HCEC 1CT (cell line): ENCODE measurements at regions not wholly inside any gene's neighbourhood (a gene's known extent, or its start where the extent isn't known, plus 50 kb on each side); places are given as distances from the start of the nearest gene placed in this dataset.
"Not testable (repeated sequence)": the region's sequence is repeated elsewhere in the genome, so short reads cannot be mapped to it uniquely, and the experiment has no call there.

ENCODE experiments used
- DNase-seq: peaks from one replicate; pipeline ENCODE4 v3.0.0-alpha.2; 2017

GRCh38 chr7:6882321-6882721 lies 56.2 kb upstream of the CCZ1B start:
- peak; percentile 28 for DNase-seq

DNA sequence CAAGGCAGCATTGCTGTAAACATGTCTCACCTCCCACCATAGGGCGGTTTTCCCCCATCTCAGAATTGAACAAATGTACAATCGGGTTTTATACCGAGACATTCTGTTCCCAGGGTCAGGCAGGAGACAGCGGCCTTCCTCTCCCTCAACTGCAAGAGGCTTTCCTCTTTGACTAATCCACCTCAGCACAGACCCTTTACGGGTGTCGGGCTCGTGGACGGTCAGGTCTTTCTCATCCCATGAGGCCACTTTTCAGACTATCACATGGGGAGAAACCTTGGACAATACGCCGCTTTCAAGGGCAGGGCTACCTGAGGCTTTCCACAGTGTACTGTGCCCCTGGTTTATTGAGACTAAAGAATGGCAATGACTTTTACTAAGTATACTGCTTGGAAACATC lies 57.7 kb upstream of the CCZ1B start:
- DNase-seq: not testable (repeated sequence)

GRCh38 chr7:6886198-6886597 lies 60.1 kb upstream of the CCZ1B start:
- no peak for DNase-seq

DNA sequence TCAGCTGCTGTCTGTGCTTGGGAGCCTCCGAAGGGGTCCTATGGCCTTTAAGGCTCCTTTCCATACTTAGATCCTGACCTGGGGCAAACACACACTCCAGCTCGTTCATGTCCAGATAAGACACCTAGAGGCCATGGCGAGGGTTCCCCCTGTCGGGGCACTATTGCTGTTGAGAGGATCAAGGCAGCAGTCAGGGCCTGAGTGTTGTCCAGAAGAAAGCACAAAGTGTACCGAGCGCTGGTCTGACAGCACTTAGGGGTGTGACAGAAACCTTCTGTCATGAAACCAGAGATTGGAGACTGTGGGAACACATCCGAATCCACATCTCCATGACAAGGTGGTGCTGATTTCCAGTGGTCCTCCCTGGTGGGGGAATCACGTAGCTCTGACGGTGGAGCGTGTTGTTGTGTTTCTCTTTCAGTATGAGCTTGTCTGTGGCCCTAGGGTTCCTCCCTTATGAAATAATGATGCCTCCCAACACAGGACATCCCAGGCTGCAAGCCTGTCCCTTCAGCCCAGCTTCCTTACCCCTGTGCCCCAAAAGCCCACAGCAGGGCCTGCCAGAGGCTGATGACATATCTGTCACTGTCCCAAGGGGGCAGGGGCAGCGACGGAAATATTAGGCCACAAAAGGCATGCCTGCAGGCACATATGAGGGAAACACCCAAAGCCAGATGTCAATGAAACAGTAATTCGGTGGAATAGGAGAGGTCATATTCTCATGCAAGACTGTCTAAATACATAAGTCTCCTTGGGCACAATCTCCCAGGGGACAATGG lies 62.4 kb upstream of the CCZ1B start:
- DNase-seq: not testable (repeated sequence)

DNA sequence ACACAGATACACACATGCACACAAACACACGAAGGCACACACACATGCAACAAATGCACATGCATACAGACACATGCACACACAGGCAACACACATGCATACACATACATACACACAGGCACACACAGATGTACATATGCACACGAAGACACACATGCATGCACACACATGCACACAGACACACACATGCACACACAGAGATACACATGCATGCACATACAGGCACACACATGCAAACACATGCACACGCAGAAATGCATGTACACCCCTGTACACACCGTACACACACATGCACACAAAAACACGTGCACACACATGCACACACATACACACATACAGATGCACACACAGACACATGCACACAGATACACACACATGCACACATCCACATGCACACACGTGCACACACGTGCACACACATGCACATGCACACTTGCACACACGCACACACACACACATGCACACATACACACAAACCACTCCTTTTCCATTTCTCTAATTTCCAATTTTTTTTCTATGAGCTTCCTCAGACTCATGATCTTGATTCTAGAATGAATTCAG lies 63.3 kb upstream of the CCZ1B start:
- DNase-seq: no peak

GRCh38 chr7:6902097-6902518 lies 76.0 kb upstream of the CCZ1B start:
- not testable (repeated sequence) for DNase-seq

DNA sequence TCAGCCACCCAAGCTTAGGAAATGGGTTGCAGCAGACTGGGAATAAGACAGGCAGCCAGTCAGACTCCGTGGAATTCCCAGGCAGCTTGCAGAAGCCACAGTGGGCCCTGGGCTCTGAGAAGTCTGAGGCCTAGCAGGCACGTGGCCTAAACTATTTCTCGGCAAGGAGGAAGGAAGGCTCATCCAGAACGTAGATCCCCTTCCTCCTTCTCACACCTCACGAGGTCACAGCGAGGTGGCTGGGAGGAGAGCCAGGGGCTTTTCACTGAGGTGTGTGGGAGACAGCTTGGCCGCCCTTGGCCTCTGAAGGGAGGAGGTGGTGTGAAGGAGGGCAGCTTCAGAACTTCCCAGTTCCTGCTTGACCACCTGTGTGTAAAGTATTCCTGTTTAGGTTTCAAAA lies 77.2 kb upstream of the CCZ1B start:
- DNase-seq: not testable (repeated sequence)

- DNase-seq: not testable (repeated sequence)
These were observed 77.7 kb upstream of the CCZ1B start for GRCh38 chr7:6903792-6904191.

GRCh38 chr7:6917258-6917657 lies 91.2 kb upstream of the CCZ1B start:
- no peak for DNase-seq

DNA sequence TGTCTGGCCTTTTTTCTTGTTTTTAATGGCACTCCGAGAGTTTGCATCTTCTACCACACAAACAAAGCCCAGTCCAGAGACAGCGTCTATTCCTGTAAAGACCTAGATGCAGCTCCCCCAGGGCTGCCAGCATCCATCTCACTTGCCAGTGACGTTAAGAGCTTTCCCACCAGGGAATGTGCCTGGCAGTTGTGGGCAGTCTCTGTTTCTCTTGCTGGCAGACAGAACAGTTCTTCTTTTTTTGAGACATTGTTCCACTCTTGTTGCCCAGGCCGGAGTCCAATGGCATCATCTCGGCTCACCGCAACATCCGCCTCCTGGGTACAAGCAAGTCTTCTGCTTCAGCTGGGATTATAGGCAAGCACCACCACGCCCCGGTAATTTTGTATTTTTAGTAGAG lies 93.1 kb upstream of the CCZ1B start:
- DNase-seq: not testable (repeated sequence)

DNA sequence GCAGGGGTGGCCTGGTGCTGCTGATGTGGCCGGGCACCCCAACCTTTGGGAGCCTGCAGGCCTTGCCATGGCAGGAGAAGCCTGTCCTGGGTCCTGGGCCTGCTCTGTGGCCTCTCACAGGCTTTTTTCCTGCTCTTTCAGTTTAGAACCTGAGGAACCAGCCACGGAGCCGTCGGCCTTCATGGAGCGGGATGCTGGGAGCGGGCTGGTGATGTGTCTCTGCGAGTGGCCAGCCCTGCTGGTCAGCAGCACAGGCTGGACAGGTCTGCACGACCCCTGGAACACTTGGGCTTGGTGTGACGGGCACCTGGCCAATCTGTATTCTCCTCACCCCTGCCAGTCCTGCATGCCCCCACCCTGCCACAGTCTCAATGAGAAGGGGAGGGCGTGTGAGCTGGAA lies 98.4 kb upstream of the CCZ1B start:
- DNase-seq: not testable (repeated sequence)

- not testable (repeated sequence) for DNase-seq
These were observed 100.4 kb upstream of the CCZ1B start for GRCh38 chr7:6926193-6927174.

GRCh38 chr7:6927643-6928042 lies 101.6 kb upstream of the CCZ1B start:
- DNase-seq: not testable (repeated sequence)

DNA sequence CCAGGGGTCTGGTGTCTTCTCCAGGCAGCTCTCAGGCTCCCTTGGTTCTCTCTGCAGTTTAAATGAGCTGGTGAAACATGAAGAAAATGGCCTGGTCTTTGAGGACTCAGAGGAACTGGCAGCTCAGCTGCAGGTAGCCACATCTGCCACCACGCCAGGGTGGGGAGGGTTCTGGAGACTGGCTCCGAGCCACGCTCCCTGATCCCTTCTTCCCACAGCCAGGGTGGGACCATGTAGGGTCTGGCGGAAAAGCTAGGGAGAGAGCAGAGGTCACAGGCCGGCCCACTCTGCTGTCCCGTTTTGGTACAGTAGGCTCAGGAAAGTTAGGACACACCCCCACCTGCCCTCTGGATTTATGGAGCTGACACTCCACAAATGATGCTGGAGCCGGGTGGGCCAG lies 103.5 kb upstream of the CCZ1B start:
- not testable (repeated sequence) for DNase-seq

DNA sequence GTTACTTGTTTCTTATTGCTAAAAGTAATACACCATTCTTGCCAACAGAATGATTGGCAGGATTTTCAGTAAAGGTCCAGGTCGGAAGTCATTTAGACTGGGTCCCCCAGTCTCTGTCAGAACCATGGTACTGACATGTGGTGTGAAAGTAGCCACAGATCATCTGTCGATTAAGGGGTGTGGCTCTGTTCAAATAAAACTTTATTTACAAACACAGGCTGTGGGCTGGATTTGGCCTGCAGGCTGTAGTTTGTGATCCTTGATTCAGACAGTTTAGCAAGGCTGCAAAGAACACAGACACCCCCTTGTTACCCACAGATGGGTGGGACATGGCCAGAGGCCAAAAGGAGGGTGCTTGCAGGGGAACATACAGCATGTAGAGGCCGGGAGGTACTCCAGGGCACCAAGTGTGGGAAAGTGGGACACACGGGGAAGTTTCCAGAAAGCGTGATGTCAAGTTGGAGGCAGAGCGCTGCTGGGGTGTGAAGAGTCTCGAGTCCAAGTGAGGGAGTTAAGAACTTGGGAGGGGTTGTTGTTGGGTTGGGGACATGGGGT lies 104.1 kb upstream of the CCZ1B start:
- DNase-seq: not testable (repeated sequence)

DNA sequence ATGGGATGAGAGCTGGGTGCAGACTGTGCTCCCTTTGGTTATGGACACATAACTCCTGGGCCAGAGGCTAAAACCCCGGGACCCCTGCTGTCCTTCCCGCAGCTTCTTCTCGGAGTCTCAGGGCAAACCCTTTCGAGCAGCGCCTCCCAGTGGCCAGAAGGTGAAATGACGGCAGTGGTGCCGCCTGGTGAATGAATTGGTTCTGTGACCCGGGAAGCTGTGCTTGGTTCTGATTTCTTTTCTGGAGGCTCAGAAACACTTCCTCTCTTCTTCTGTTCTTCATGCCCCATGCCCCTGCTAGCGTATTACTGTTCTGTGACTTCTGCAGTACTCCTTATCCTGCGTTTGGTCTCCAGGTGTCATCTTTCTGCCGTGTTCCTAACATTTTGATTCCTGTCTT lies 104.7 kb upstream of the CCZ1B start:
- not testable (repeated sequence) for DNase-seq

GRCh38 chr7:6931456-6931855 lies 105.4 kb upstream of the CCZ1B start:
- not testable (repeated sequence) for DNase-seq

DNA sequence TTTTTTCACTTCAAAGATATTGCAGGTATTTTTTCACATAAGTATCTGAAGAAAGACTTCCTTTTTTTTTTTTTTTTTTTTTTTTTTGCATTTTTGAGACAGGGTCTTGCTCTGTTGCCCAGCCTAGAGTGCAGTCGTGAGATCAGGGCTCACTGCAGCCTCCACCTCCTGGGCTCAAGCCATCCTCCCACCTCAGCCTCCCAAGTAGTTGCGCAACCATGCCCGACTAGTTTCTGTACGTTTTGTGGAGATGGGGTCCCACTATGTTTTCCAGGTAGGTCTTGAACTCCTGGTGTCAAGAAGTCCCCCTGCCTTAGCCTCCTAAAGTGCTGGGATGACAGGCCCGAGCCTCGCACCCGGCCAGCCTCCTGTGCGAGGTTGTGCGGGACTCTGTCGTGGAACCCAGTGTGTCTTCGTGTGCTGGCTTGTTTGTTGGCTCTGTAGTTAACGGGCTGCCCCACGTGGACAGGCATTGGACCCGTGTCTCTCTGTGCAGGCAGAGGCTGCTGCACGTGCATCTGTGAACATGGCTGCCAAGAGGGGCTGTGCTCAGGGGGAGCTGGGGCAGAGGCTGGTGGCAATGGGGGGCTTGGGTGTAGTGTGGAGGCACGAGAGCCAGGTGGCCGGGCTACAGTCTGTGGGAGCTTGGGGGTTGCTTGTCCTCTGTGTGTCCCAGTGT lies 108.0 kb upstream of the CCZ1B start:
- DNase-seq: not testable (repeated sequence)

DNA sequence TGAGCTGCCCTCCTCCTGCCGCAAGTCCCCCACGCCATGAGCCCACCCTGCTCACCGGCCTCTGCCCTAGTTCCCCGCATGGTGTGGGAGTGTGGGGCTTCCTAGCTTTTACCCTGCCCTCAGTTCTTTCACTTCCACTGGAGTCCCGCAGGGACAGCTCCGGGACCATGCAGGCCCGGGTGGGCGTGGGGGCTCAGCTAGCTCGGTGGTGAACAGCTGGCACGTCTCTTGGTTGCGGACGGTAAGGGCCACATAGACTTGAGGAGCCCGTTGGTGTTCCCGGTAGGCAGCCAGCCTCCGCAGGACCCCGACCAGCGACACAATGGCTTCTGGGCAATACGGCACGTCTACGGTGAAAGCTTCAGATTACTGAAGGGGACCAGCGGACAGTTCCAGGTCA lies 108.9 kb upstream of the CCZ1B start:
- DNase-seq: no peak

- not testable (repeated sequence) for DNase-seq
These were observed 110.6 kb upstream of the CCZ1B start for GRCh38 chr7:6936626-6937025.

- DNase-seq: not testable (repeated sequence)
These were observed 111.7 kb upstream of the CCZ1B start for GRCh38 chr7:6937746-6938145.

GRCh38 chr7:6938284-6938683 lies 112.2 kb upstream of the CCZ1B start:
- DNase-seq: not testable (repeated sequence)
